ENCODE measurements at regions not wholly inside any gene's neighbourhood (a gene's known extent, or its start where the extent isn't known, plus 50 kb on each side); places are given as distances from the start of the nearest gene placed in this dataset.

DNA sequence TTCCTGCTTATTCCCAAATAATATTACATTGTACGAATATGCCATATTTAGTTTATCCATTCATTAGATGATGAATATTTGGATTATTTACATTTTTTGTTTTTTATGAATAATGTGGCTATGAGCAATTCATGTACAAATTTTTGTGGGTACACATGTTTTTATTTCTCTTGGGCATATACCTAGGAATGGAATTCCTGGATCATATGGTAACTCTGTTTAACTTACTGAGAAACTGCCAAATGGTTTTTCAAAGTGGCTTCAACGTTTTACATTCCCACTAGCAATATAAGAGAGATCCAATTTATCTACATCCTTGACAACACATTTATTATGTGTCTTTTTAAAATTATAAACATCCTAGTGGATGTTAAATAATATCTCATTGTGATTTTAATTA, 362.0 kb upstream of the TMCO5A start:
- TF ChIP-seq, protein P1, sequence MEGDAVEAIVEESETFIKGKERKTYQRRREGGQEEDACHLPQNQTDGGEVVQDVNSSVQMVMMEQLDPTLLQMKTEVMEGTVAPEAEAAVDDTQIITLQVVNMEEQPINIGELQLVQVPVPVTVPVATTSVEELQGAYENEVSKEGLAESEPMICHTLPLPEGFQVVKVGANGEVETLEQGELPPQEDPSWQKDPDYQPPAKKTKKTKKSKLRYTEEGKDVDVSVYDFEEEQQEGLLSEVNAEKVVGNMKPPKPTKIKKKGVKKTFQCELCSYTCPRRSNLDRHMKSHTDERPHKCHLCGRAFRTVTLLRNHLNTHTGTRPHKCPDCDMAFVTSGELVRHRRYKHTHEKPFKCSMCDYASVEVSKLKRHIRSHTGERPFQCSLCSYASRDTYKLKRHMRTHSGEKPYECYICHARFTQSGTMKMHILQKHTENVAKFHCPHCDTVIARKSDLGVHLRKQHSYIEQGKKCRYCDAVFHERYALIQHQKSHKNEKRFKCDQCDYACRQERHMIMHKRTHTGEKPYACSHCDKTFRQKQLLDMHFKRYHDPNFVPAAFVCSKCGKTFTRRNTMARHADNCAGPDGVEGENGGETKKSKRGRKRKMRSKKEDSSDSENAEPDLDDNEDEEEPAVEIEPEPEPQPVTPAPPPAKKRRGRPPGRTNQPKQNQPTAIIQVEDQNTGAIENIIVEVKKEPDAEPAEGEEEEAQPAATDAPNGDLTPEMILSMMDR (IDR thresholded peaks at IDR 0.05) = no peak
- no peak for TF ChIP-seq POLR2A (IDR thresholded peaks at IDR 0.05)

Data from prostate gland (tissue), 2 donors.